Neuronal stem cell (in vitro differentiated cells): ENCODE measurements at regions not wholly inside any gene's neighbourhood (a gene's known extent, or its start where the extent isn't known, plus 50 kb on each side); places are given as distances from the start of the nearest gene placed in this dataset.

Experiments
- DNase-seq: peaks from one replicate; pipeline ENCODE4 v3.0.0-alpha.2; 2013; ENCODE audit warnings: low spot score
- H2AFZ ChIP-seq: one replicate; pipeline ENCODE4 v1.6.1; 2013; ENCODE audit warnings: mild to moderate bottlenecking, low read length, inconsistent platforms
- H2AK5ac ChIP-seq: 2 replicates; pipeline ENCODE4 v1.6.1; 2013; ENCODE audit warnings: low read depth, mild to moderate bottlenecking, inconsistent platforms, low read length, moderate library complexity, mixed read lengths
- H2BK120ac ChIP-seq: 2 replicates; pipeline ENCODE4 v1.6.1; 2013; ENCODE audit warnings: low read depth, mild to moderate bottlenecking, inconsistent platforms, low read length, moderate library complexity, mixed read lengths
- H2BK12ac ChIP-seq: one replicate; pipeline ENCODE4 v1.6.1; 2013; ENCODE audit warnings: low read length, inconsistent platforms
- H2BK15ac ChIP-seq: 2 replicates; pipeline ENCODE4 v1.6.1; 2013; ENCODE audit warnings: mild to moderate bottlenecking, low read length, inconsistent platforms, mixed read lengths
- H2BK5ac ChIP-seq: one replicate; pipeline ENCODE4 v1.6.1; 2013; ENCODE audit warnings: inconsistent platforms, mild to moderate bottlenecking, low read length, moderate library complexity
- H3K14ac ChIP-seq: one replicate; pipeline ENCODE4 v1.6.1; 2013; ENCODE audit warnings: low read length, inconsistent platforms
- H3K18ac ChIP-seq: 2 replicates; pipeline ENCODE4 v1.6.1; 2013; ENCODE audit warnings: low read length, inconsistent platforms
- H3K23ac ChIP-seq: 2 replicates; pipeline ENCODE4 v1.6.1; 2013; ENCODE audit warnings: low read depth, mild to moderate bottlenecking, mixed read lengths, low read length, inconsistent platforms; ENCODE audit not compliant: poor library complexity
- H3K27ac ChIP-seq: replicated peaks from 3 replicates; pipeline ENCODE4 v1.5.1; 2013; ENCODE audit warnings: low read length, inconsistent platforms
- H3K27me3 ChIP-seq, 3 experiments: 2 replicates each; pipeline ENCODE4 v1.6.1; 2013; ENCODE audit warnings: low read length in 3 of 3, mild to moderate bottlenecking in 2 of 3, inconsistent platforms in 1 of 3, low read depth in 1 of 3, mixed read lengths in 1 of 3, moderate library complexity in 1 of 3; ENCODE audit not compliant: control insufficient read depth in 3 of 3, insufficient read depth in 3 of 3
- H3K36me3 ChIP-seq, 2 donors: replicated peaks in 1 of 2; 2 replicates each; pipeline ENCODE4 v1.6.1; 2013; ENCODE audit warnings: low read length in 2 of 2; ENCODE audit not compliant: control insufficient read depth in 2 of 2, insufficient read depth in 2 of 2
- H3K4ac ChIP-seq: 2 replicates; pipeline ENCODE4 v1.6.1; 2013; ENCODE audit warnings: inconsistent platforms, mild to moderate bottlenecking, low read length, moderate library complexity
- H3K4me1 ChIP-seq, 2 donors: 1 replicate in 1 of 2; 2 replicates in 1 of 2; pipeline ENCODE4 v1.6.1; 2013; ENCODE audit warnings: low read length in 2 of 2, low read depth in 1 of 2; ENCODE audit not compliant: control insufficient read depth in 2 of 2, insufficient read depth in 1 of 2
- H3K4me2 ChIP-seq: one replicate; pipeline ENCODE4 v1.6.1; 2013; ENCODE audit warnings: mild to moderate bottlenecking, low read length, inconsistent platforms; ENCODE audit not compliant: insufficient read depth, poor library complexity, severe bottlenecking
- H3K4me3 ChIP-seq, 2 donors: 2 replicates each; pipeline ENCODE4 v1.5.1; 2013; ENCODE audit warnings: low read length in 2 of 2, mild to moderate bottlenecking in 2 of 2, inconsistent platforms in 1 of 2, moderate library complexity in 1 of 2
- H3K79me1 ChIP-seq: one replicate; pipeline ENCODE4 v1.6.1; 2013; ENCODE audit warnings: low read depth, mild to moderate bottlenecking, inconsistent platforms, low read length, moderate library complexity
- H3K9ac ChIP-seq: one replicate; pipeline ENCODE4 v1.6.1; 2013; ENCODE audit warnings: mild to moderate bottlenecking, low read depth, low read length, inconsistent platforms; ENCODE audit not compliant: poor library complexity
- H3K9me3 ChIP-seq, 2 donors: replicated peaks in 1 of 2; 2 replicates each; pipeline versions ENCODE3 to v1.6.1; 2013; ENCODE audit warnings: low read length in 2 of 2, mild to moderate bottlenecking in 2 of 2, inconsistent platforms in 1 of 2, low read depth in 1 of 2, mixed read lengths in 1 of 2, moderate library complexity in 1 of 2; ENCODE audit not compliant: control insufficient read depth in 2 of 2, insufficient read depth in 1 of 2
- H4K8ac ChIP-seq: one replicate; pipeline ENCODE4 v1.6.1; 2013; ENCODE audit warnings: low read depth, mild to moderate bottlenecking, inconsistent platforms, low read length, moderate library complexity
- H4K91ac ChIP-seq: one replicate; pipeline ENCODE4 v1.6.1; 2013; ENCODE audit warnings: low read length, low read depth, mild to moderate bottlenecking, inconsistent platforms; ENCODE audit not compliant: poor library complexity
- WGBS, 2 donors: extraction: QIAGEN DNeasy Blood & Tissue Kit; methylation state at CpG; one replicate each; pipeline ENCODE4 v1.1.7; 2013; ENCODE audit warnings: missing lambda C conversion rate in 2 of 2, mixed read lengths in 1 of 2; ENCODE audit not compliant: insufficient read length in 2 of 2, insufficient replicate concordance in 1 of 2; ENCODE audit errors: extremely low coverage in 2 of 2; 5-methylcytosine and 5-hydroxymethylcytosine counted together

DNA sequence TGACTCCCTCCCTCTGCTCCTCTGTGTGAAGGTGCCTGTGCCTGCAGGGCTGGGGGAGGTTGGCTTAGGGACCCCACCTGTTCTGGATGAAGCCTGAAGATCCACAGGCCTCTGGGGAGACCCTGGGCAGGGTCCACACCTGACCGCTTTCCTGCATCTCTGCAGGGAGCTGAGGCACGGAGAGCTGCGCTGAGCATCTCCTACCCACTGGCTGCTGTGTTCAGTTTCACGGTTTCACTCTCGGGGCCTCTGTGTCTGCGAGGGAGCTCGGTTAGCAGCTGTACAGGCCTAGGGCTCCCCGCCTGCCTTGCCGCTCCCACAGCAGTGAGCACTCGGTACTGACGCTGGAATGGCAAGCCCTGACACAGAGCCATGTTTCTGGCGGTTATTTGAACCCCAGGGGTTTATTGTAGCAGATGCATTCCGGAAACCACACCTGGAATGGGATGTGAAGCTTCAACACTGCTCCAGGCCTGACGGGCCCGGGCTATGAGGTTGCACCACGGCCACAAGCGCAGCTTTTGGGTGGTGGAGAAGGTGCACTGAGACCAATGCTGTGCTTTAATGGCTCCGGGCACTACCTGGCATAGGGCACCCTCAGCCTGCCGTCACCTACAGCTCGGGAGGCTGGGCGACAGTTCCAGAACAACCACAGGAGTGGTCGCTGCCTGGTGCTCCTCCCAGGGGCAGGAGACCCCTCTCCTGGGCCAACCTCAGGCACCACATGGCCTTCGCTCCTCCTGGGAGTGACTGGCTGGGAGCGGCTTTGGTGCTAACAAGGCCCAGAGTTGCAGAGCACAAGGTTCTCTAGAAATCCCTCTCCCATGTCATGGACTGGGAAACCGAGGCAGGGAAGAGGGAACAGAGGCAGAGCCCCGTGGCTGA is 257.9 kb downstream of the NDUFA10 start:
- Histone ChIP-seq H4K8ac (no peak overlapping the region), H3K27me3 (no peaks in the 10 kb centered on the region), H2BK5ac (no peak overlapping the region), H3K36me3 (no peaks in the 10 kb centered on the region), H3K18ac (peak overlapping the region; percentile 60), H2BK120ac (no peak overlapping the region), H3K14ac (no peak overlapping the region), H4K91ac (no peak overlapping the region), H3K4me1 (peaks cover 0 to 6% of the 10 kb centered on the region in 2 donors), H3K4me2 (no peak overlapping the region), H3K4me3 (no peak overlapping the region), H2AK5ac (peak overlapping the region; percentile 42), H2BK15ac (no peak overlapping the region), H3K9ac (no peak overlapping the region), H3K23ac (peak overlapping the region; percentile 10), H3K79me1 (no peaks in the 10 kb centered on the region), H2AFZ (no peak overlapping the region), H2BK12ac (no peak overlapping the region), H3K4ac (no peak overlapping the region), H3K27ac (no peak overlapping the region), H3K9me3 (peaks cover 0 to 4% of the 10 kb centered on the region in 2 donors)
- no peak for DNase-seq
- no CpG with 5 or more reads among the region's 26 CpGs for WGBS, 2 donors

GRCh38 chr2:239765911-239766310 is 259.2 kb downstream of the NDUFA10 start:
- Histone ChIP-seq H3K9ac (no peak overlapping the region), H3K23ac (no peak overlapping the region), H3K4me3 (no peak overlapping the region), H2BK120ac (no peak overlapping the region), H3K79me1 (no peaks in the 10 kb centered on the region), H3K14ac (no peak overlapping the region), H3K4ac (no peak overlapping the region), H3K4me2 (no peak overlapping the region), H3K27me3 (no peaks in the 10 kb centered on the region), H2BK12ac (peak overlapping the region; percentile 65), H2BK15ac (no peak overlapping the region), H3K4me1 (peaks cover 0 to 6% of the 10 kb centered on the region in 2 donors), H2BK5ac (no peak overlapping the region), H3K36me3 (no peaks in the 10 kb centered on the region), H3K9me3 (peaks cover 0 to 2% of the 10 kb centered on the region in 2 donors), H2AK5ac (peak overlapping the region; percentile 36), H3K27ac (no peak overlapping the region), H3K18ac (peak overlapping the region; percentile 14), H2AFZ (no peak overlapping the region), H4K91ac (no peak overlapping the region), H4K8ac (no peak overlapping the region)
- no peak for DNase-seq
- WGBS, 2 donors: no CpG with 5 or more reads among the region's 12 CpGs

GRCh38 chr2:239765076-239765845 is 259.9 kb downstream of the NDUFA10 start:
- WGBS, 2 donors: no CpG with 5 or more reads among the region's 17 CpGs

More at GRCh38 chr2:239765076-239765845, 259.9 kb downstream of the NDUFA10 start:
- Histone ChIP-seq H4K91ac (no peak overlapping the region), H2AK5ac (peak overlapping the region; percentile 36), H3K4me3 (peak overlapping the region in 1 of 2 donors; percentile 17), H3K14ac (no peak overlapping the region), H2AFZ (no peak overlapping the region), H3K18ac (peak overlapping the region; percentile 15), H3K9ac (no peak overlapping the region), H3K23ac (no peak overlapping the region), H3K27me3 (no peaks in the 10 kb centered on the region), H3K9me3 (peaks cover 0 to 1% of the 10 kb centered on the region in 2 donors), H3K4me2 (no peak overlapping the region), H2BK12ac (no peak overlapping the region), H2BK15ac (no peak overlapping the region), H3K4me1 (peaks cover 0 to 6% of the 10 kb centered on the region in 2 donors), H3K79me1 (no peaks in the 10 kb centered on the region), H3K36me3 (no peaks in the 10 kb centered on the region), H2BK5ac (no peak overlapping the region), H3K4ac (no peak overlapping the region), H4K8ac (peak overlapping the region; percentile 70), H3K27ac (no peak overlapping the region), H2BK120ac (no peak overlapping the region)
- DNase-seq: no peak
